ENCODE measurements at regions not wholly inside any gene's neighbourhood (a gene's known extent, or its start where the extent isn't known, plus 50 kb on each side); places are given as distances from the start of the nearest gene placed in this dataset.

DNA sequence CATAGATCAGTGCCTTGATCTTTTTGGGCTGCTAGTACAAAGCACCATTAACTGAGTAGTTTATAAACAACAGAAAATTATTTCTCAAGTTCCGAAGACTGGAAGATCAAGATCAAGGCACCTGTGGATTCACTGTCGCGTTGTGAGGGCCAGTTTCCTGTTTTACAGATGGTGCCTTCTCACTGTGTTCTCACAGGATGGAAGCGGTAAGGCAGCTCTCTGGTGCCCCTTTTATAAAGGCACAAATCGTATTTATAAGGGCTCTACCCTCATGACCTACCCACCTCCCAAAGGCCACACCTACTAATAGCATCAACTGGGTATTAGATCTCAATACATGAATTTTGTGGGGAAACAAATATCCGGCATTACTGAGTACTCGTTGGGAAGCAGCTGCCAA, 729.5 kb upstream of the SLC39A10 start:
- no peaks in the 10 kb centered on the region for H3K9me3 ChIP-seq
- no peaks in the 10 kb centered on the region for H3K27me3 ChIP-seq
- TF ChIP-seq, protein P1, sequence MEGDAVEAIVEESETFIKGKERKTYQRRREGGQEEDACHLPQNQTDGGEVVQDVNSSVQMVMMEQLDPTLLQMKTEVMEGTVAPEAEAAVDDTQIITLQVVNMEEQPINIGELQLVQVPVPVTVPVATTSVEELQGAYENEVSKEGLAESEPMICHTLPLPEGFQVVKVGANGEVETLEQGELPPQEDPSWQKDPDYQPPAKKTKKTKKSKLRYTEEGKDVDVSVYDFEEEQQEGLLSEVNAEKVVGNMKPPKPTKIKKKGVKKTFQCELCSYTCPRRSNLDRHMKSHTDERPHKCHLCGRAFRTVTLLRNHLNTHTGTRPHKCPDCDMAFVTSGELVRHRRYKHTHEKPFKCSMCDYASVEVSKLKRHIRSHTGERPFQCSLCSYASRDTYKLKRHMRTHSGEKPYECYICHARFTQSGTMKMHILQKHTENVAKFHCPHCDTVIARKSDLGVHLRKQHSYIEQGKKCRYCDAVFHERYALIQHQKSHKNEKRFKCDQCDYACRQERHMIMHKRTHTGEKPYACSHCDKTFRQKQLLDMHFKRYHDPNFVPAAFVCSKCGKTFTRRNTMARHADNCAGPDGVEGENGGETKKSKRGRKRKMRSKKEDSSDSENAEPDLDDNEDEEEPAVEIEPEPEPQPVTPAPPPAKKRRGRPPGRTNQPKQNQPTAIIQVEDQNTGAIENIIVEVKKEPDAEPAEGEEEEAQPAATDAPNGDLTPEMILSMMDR (IDR thresholded peaks at IDR 0.05), result no peak
- H3K4me1 ChIP-seq (ENCODE audit: control insufficient read depth in 1 of 2, insufficient read depth in 1 of 2, low read depth in 1 of 2, low read length in 1 of 2), result no peaks in the 10 kb centered on the region
- no peak overlapping the region for H3K27ac ChIP-seq
- no peaks in the 10 kb centered on the region for H3K36me3 ChIP-seq
- no peak overlapping the region for H3K4me3 ChIP-seq (ENCODE audit: low read depth in 1 of 2, low read length in 1 of 2)

- TF ChIP-seq, protein P1 (IDR thresholded peaks at IDR 0.05), result no peak
- Histone ChIP-seq H3K27ac (no peak overlapping the region), H3K9me3 (no peaks in the 10 kb centered on the region), H3K4me3 (ENCODE audit: low read depth in 1 of 2, low read length in 1 of 2) (no peak overlapping the region), H3K4me1 (ENCODE audit: control insufficient read depth in 1 of 2, insufficient read depth in 1 of 2, low read depth in 1 of 2, low read length in 1 of 2) (no peaks in the 10 kb centered on the region), H3K27me3 (no peaks in the 10 kb centered on the region), H3K36me3 (no peaks in the 10 kb centered on the region)
Observed at GRCh38 chr2:194926873-194927272, 730.2 kb upstream of the SLC39A10 start.

- TF ChIP-seq, protein P1 (IDR thresholded peaks at IDR 0.05), result no peak
- Histone ChIP-seq H3K9me3 (no peaks in the 10 kb centered on the region), H3K4me3 (ENCODE audit: low read depth in 1 of 2, low read length in 1 of 2) (no peak overlapping the region)
Observed at GRCh38 chr2:194925742-194926141, 731.3 kb upstream of the SLC39A10 start.

DNA sequence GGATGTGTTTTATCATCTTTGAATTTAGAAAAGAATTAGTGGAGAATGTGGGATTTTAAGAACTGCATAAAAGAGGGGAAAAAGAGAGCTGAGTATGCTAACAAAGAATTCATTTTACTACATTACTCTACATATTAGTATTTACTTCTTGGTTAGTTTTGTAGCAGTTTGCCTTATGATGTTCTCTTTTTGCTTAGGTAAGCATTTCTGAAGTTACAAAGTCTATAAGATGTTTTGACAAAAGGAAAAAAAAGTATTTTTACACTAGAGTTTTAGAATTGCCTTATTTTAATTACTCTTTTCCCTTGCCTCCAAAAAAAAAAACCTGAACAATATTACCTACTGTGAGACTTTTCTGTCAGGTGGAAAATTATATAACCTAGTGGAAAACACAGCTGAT, 739.5 kb upstream of the SLC39A10 start:
- TF ChIP-seq, protein P1 (IDR thresholded peaks at IDR 0.05), result no peak

More at GRCh38 chr2:194925742-194926141, 731.3 kb upstream of the SLC39A10 start:
- H3K4me1 ChIP-seq (ENCODE audit: control insufficient read depth in 1 of 2, insufficient read depth in 1 of 2, low read depth in 1 of 2, low read length in 1 of 2), result no peaks in the 10 kb centered on the region
- no peaks in the 10 kb centered on the region for H3K27me3 ChIP-seq
- H3K36me3 ChIP-seq, result no peaks in the 10 kb centered on the region
- H3K27ac ChIP-seq, result no peak overlapping the region

DNA sequence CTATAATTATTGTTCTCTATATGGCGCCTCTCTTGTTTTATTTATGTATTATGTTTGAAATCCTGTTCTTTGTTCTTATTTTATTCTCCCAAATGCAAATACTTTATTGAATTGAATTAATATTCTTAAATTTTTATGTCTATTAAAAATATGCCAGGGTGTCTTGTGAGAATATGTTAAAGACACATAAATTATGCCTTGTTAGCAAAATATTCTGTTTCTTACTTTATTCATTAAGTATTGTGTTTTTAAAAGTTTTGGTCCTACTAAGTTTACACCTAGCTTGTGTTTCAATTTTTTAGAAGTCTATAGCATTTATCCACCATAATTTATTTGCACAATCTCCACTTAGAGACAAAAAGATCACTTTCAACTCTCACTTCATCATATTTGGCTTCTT, 741.5 kb upstream of the SLC39A10 start:
- no peak overlapping the region for H3K4me3 ChIP-seq (ENCODE audit: low read depth in 1 of 2, low read length in 1 of 2)
- TF ChIP-seq, protein P1 (IDR thresholded peaks at IDR 0.05), result no peak
- H3K27me3 ChIP-seq, result no peaks in the 10 kb centered on the region
- no peaks in the 10 kb centered on the region for H3K9me3 ChIP-seq
- no peak overlapping the region for H3K27ac ChIP-seq
- no peaks in the 10 kb centered on the region for H3K4me1 ChIP-seq (ENCODE audit: control insufficient read depth in 1 of 2, insufficient read depth in 1 of 2, low read depth in 1 of 2, low read length in 1 of 2)
- H3K36me3 ChIP-seq, result no peaks in the 10 kb centered on the region

More for the DNA sequence above, 739.5 kb upstream of the SLC39A10 start:
- no peak overlapping the region for H3K4me3 ChIP-seq (ENCODE audit: low read depth in 1 of 2, low read length in 1 of 2)
- H3K9me3 ChIP-seq, result no peaks in the 10 kb centered on the region
- no peak overlapping the region for H3K27ac ChIP-seq
- H3K4me1 ChIP-seq (ENCODE audit: control insufficient read depth in 1 of 2, insufficient read depth in 1 of 2, low read depth in 1 of 2, low read length in 1 of 2), result no peaks in the 10 kb centered on the region
- H3K27me3 ChIP-seq, result no peaks in the 10 kb centered on the region
- no peaks in the 10 kb centered on the region for H3K36me3 ChIP-seq

DNA sequence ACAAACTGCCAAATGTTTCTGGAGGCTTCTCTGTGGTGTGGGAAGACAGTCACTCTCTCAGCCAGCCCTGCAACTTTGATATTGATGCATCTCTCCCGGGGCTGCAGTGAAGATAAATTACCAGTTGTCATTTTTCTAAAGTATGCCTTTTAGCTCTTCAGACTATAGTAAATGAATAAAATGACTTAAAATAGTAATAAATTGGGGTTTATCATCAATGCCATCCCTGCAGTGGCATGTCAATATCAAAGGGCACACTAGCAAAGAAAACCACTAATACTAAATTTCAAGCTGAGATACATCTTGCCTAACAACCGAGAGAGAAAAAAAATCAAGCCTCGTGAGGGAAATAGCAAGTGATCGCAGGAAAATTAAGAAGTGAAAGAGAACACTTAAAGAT, 749.5 kb upstream of the SLC39A10 start:
- no peaks in the 10 kb centered on the region for H3K36me3 ChIP-seq
- TF ChIP-seq, protein P1 (IDR thresholded peaks at IDR 0.05), result no peak
- no peak overlapping the region for H3K4me3 ChIP-seq (ENCODE audit: low read depth in 1 of 2, low read length in 1 of 2)
- H3K4me1 ChIP-seq (ENCODE audit: control insufficient read depth in 1 of 2, insufficient read depth in 1 of 2, low read depth in 1 of 2, low read length in 1 of 2), result no peaks in the 10 kb centered on the region
- H3K9me3 ChIP-seq, result no peaks in the 10 kb centered on the region
- H3K27me3 ChIP-seq, result no peaks in the 10 kb centered on the region
- H3K27ac ChIP-seq, result no peak overlapping the region
